K562 (cell line): ENCODE measurements at regions not wholly inside any gene's neighbourhood (a gene's known extent, or its start where the extent isn't known, plus 50 kb on each side); places are given as distances from the start of the nearest gene placed in this dataset.

Experiments
- ATF2 ChIP-seq: sonication (generic); formaldehyde crosslinking; IDR thresholded peaks from 2 replicates; pipeline ENCODE4 v1.8.1; 2022; ENCODE audit warnings: missing genetic modification reagents
- CBFA2T2 ChIP-seq: fragments of 450-650 bp; conservative IDR thresholded peaks from 2 replicates; pipeline ENCODE4 v1.6.1; 2017; ENCODE audit warnings: mild to moderate bottlenecking
- ELF4 ChIP-seq: fragments of 450-650 bp; formaldehyde crosslinking; IDR thresholded peaks from 2 replicates; pipeline ENCODE4 v1.4.0; 2022; ENCODE audit warnings: missing genetic modification characterization
- EZH2 ChIP-seq: IDR thresholded peaks from 2 replicates; pipeline ENCODE4 v1.6.1; 2012; ENCODE audit warnings: low read depth, mild to moderate bottlenecking, inconsistent platforms, low read length, borderline replicate concordance
- FOSL1 ChIP-seq: fragments of 200-800 bp; sonication (Bioruptor generic); conservative IDR thresholded peaks from 2 replicates; pipeline ENCODE4 v1.6.1; 2016; ENCODE audit warnings: missing genetic modification characterization, missing compliant biosample characterization
- L3MBTL2 ChIP-seq: fragments of 450-650 bp; IDR thresholded peaks from 2 replicates; pipeline ENCODE4 v1.6.1; 2016; ENCODE audit warnings: mild to moderate bottlenecking, moderate library complexity
- MEIS2 ChIP-seq: fragments of 450-650 bp; IDR thresholded peaks from 2 replicates; pipeline ENCODE4 v1.6.1; 2014; ENCODE audit warnings: mild to moderate bottlenecking; ENCODE audit not compliant: partially characterized antibody
- NFRKB ChIP-seq: fragments of 450-650 bp; IDR thresholded peaks from 2 replicates; pipeline ENCODE4 v1.6.1; 2016; ENCODE audit warnings: low read depth
- PML ChIP-seq: IDR thresholded peaks from 2 replicates; pipeline ENCODE4 v1.6.1; 2012; ENCODE audit warnings: low read length, inconsistent platforms
- POLR2AphosphoS5 ChIP-seq: IDR thresholded peaks from 2 replicates; pipeline ENCODE4 v1.6.1; 2011; ENCODE audit warnings: mild to moderate bottlenecking, low read depth, low read length, moderate library complexity; ENCODE audit not compliant: control insufficient read depth, insufficient read depth
- ZC3H4 ChIP-seq: sonication (generic); formaldehyde crosslinking; IDR thresholded peaks from 2 replicates; pipeline ENCODE4 v1.9.0; 2021; ENCODE audit warnings: missing genetic modification reagents, borderline replicate concordance
- ZNF586 ChIP-seq: fragments of 450-650 bp; formaldehyde crosslinking; conservative IDR thresholded peaks from 2 replicates; pipeline ENCODE4 v1.4.0; 2020; ENCODE audit warnings: mild to moderate bottlenecking, moderate library complexity
- TF ChIP-seq, protein P1 (sequence below), 3 experiments: IDR thresholded peaks in 2 of 3; conservative IDR thresholded peaks in 1 of 3; 2 replicates each; pipeline ENCODE4 v1.5.1; 2011 to 2012; ENCODE audit warnings: low read length in 3 of 3, mild to moderate bottlenecking in 3 of 3, control low read depth in 2 of 3, improper control_type of control experiment in 1 of 3, inconsistent platforms in 1 of 3, low read depth in 1 of 3, mixed read lengths in 1 of 3, moderate library complexity in 1 of 3; ENCODE audit not compliant: insufficient read depth in 2 of 3

- TF ChIP-seq ZNF586 (CRISPR knock-in tag) (no peak), NFRKB (no peak), ELF4 (no peak), FOSL1 (no peak), PML (no peak), POLR2AphosphoS5 (no peak), CBFA2T2 (no peak), L3MBTL2 (no peak), ZC3H4 (CRISPR knock-in tag) (no peak), ATF2 (CRISPR knock-in tag) (no peak), EZH2 (no peak), MEIS2 (no peak)
- TF ChIP-seq, protein P1, sequence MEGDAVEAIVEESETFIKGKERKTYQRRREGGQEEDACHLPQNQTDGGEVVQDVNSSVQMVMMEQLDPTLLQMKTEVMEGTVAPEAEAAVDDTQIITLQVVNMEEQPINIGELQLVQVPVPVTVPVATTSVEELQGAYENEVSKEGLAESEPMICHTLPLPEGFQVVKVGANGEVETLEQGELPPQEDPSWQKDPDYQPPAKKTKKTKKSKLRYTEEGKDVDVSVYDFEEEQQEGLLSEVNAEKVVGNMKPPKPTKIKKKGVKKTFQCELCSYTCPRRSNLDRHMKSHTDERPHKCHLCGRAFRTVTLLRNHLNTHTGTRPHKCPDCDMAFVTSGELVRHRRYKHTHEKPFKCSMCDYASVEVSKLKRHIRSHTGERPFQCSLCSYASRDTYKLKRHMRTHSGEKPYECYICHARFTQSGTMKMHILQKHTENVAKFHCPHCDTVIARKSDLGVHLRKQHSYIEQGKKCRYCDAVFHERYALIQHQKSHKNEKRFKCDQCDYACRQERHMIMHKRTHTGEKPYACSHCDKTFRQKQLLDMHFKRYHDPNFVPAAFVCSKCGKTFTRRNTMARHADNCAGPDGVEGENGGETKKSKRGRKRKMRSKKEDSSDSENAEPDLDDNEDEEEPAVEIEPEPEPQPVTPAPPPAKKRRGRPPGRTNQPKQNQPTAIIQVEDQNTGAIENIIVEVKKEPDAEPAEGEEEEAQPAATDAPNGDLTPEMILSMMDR (IDR thresholded peaks at IDR 0.05 in 2 of 3, conservative IDR thresholded peaks at IDR 0.05 in 1 of 3; ENCODE audit: insufficient read depth in 2 of 3, low read depth in 1 of 3, low read length in 3 of 3), result no peak
Observed at GRCh38 chr11:30091246-30091645, 74.4 kb upstream of the KCNA4 start.
